ENCODE measurements at regions not wholly inside any gene's neighbourhood (a gene's known extent, or its start where the extent isn't known, plus 50 kb on each side); places are given as distances from the start of the nearest gene placed in this dataset.
"Not testable (repeated sequence)": the region's sequence is repeated elsewhere in the genome, so short reads cannot be mapped to it uniquely, and the experiment has no call there.

DNA sequence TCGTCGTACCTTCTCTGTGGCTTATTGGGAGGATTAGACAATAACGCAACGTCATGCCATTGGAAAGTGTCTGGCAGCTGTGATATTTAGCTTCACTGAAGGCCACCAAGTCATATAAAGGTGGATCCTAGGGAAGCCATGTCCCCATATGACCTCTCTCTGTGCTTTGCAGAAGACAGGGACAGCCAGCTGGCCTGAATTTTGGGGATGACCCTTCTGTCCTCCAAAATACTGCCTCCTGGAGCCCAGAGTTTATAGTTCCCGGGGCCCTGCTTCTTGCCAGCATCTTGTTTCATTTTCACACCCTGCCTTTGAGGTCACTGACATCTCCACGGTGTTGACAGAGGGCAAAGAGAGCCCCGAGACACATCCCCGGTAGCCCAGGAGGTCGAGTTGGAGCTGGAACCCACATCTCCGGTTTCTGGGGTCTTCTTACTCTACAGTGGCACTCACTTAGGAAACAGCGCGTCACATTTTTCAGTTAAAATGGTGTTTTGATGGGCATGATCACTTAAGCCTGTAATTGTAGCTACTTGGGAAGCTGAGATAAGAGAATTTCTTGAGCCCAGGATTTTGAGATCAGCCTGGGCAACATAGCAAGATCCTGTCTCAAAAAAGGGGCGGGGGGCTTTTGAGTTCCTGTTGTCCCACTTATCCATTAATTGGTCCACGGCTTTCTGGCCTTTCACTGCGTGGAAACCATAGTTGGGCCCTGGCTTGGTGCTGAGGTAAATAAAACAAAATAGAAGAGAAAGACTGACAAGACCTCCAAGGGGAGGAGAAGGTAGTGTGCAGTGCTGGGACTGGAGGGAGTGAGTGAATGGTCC, 101.1 kb downstream of the DDX1 start:
- Mint-ChIP-seq H3K9me3 (peaks cover 4% of the 10 kb centered on the region; the same call in 1 of the 2 replicates), H3K27ac (no peak overlapping the region)
- no peak for DNase-seq

DNA sequence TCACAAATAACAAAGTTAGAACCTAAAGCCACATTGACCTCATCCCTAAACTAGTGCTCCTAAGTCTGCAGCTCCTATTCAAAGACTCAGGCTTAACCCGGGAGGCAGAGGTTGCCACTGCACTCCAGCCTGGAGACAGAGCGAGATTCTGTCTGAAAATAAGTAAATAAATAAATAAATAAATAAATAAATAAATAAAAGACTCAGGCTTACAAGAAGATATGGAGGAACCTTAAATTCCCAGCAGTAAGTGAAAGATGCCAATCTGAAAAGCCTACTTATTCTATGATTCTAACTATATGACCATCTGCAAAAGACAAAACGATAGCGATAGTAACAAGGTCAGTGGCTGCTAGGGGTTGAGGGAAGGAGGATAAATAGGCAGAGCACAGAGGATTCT, 101.7 kb downstream of the DDX1 start:
- Mint-ChIP-seq H3K27ac (no peak overlapping the region), H3K4me3 (no peak overlapping the region), H3K27me3 (ENCODE audit: insufficient read depth) (peaks cover 14% of the 10 kb centered on the region), H3K9me3 (peaks cover 4% of the 10 kb centered on the region; the same call in 1 of the 2 replicates), H3K36me3 (ENCODE audit: low read depth) (no peaks in the 10 kb centered on the region), H3K4me1 (ENCODE audit: low read depth) (no peaks in the 10 kb centered on the region)
- TF ChIP-seq, protein P1, sequence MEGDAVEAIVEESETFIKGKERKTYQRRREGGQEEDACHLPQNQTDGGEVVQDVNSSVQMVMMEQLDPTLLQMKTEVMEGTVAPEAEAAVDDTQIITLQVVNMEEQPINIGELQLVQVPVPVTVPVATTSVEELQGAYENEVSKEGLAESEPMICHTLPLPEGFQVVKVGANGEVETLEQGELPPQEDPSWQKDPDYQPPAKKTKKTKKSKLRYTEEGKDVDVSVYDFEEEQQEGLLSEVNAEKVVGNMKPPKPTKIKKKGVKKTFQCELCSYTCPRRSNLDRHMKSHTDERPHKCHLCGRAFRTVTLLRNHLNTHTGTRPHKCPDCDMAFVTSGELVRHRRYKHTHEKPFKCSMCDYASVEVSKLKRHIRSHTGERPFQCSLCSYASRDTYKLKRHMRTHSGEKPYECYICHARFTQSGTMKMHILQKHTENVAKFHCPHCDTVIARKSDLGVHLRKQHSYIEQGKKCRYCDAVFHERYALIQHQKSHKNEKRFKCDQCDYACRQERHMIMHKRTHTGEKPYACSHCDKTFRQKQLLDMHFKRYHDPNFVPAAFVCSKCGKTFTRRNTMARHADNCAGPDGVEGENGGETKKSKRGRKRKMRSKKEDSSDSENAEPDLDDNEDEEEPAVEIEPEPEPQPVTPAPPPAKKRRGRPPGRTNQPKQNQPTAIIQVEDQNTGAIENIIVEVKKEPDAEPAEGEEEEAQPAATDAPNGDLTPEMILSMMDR (IDR thresholded peaks at IDR 0.05) = no peak
- no peak for DNase-seq

More for the DNA sequence above, 101.1 kb downstream of the DDX1 start:
- peaks cover 14% of the 10 kb centered on the region for H3K27me3 Mint-ChIP-seq (ENCODE audit: insufficient read depth)
- H3K36me3 Mint-ChIP-seq (ENCODE audit: low read depth) = no peaks in the 10 kb centered on the region
- H3K4me1 Mint-ChIP-seq (ENCODE audit: low read depth) = no peaks in the 10 kb centered on the region
- TF ChIP-seq, protein P1 (IDR thresholded peaks at IDR 0.05) = no peak
- no peak overlapping the region for H3K4me3 Mint-ChIP-seq

DNA sequence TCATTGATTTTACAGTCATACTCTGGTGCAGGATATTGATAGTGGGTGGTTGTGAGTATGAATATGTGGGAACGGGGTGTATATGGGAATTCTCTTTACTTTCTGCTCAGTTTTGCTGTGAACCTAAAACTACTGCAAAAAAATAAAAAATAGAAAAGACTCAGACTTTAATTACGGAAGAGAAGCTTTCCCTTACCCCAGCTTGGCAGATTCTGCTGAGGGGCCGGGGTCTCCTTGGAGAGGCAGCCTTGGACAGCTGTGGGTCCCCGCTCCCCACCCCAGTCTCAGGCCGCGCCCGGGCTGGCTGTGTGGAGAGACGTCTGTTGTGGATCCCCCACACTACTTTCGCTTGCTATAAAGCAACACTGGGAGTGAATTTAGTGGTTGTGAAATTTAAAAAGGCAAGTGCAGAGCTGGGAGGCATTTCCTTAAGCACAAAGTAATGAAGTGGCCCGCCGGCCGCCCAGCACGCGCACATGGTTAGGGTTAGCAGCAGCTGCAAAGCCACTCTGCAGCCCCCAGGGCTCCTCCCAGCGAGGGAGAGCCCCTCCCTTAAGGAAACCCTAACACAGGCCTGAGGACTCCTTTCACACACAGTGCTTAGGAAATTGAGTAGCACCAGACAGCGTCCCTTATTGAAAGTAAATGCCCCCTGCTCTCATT, 102.4 kb downstream of the DDX1 start:
- no peak overlapping the region for H3K27ac Mint-ChIP-seq
- no peaks in the 10 kb centered on the region for H3K4me1 Mint-ChIP-seq (ENCODE audit: low read depth)
- peaks cover 4% of the 10 kb centered on the region; the same call in 1 of the 2 replicates for H3K9me3 Mint-ChIP-seq
- TF ChIP-seq, protein P1 (IDR thresholded peaks at IDR 0.05) = no peak
- DNase-seq = no peak
- no peaks in the 10 kb centered on the region for H3K36me3 Mint-ChIP-seq (ENCODE audit: low read depth)
- peaks cover 9% of the 10 kb centered on the region for H3K27me3 Mint-ChIP-seq (ENCODE audit: insufficient read depth)
- no peak overlapping the region for H3K4me3 Mint-ChIP-seq

DNA sequence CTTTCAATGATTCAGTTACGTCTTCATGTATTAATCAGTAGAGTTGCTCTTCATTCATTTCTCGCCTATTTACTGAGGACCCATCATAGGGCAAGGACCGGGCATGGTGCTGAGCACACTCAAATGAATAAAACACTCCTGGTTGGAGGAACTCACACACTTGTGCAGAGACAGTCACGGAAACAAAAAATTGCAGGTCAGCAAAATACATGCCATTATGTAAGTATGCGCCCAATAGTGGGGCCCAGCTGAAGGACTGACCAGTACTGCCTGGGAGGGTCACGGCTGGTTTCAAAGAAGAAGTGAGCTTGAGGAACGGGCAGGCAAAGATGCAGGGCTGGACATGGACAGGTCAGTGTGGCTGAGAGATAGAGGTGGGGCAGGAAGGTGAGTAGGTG, 102.9 kb downstream of the DDX1 start:
- Mint-ChIP-seq H3K4me3 (no peak overlapping the region), H3K27ac (no peak overlapping the region), H3K27me3 (ENCODE audit: insufficient read depth) (peaks cover 5% of the 10 kb centered on the region; the same call in 1 of the 2 replicates), H3K9me3 (peaks cover 4% of the 10 kb centered on the region; the same call in 1 of the 2 replicates), H3K36me3 (ENCODE audit: low read depth) (no peaks in the 10 kb centered on the region), H3K4me1 (ENCODE audit: low read depth) (no peaks in the 10 kb centered on the region)
- no peak for DNase-seq
- TF ChIP-seq, protein P1 (IDR thresholded peaks at IDR 0.05) = no peak

DNA sequence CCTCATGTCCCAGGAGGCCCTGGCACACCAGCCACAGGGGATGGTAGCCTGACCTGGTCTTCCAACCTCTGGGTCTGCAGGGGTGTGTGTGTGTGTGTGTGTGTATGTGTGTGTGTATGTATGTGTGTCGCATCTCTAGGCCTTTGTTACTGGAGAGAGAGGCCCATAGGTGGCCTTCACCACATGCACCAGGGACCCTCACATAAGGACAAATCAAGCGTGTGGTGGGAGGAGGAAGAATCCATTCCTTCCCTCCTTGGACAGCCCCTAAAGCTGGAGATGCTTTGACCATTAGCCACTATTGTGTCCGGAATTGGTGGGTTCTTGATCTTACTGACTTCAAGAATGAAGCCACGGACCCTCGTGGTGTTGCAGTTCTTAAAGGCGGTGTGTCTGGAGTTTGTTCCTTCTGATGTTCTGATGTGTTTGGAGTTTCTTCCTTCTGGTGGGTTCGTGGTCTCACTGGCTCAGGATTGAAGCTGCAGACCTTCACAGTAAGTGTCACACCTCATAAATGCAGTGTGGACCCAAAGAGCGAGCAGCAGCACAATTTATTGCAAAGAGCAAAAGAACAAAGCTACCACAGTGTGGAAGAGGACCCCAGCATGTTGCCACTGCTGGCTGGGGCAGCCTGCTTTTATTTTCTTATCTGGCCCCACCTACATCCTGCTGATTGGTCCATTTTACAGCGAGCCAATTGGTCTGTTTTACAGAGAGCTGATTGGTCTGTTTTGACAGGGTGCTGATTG, 104.1 kb downstream of the DDX1 start:
- Mint-ChIP-seq H3K27ac (no peak overlapping the region), H3K36me3 (ENCODE audit: low read depth) (no peaks in the 10 kb centered on the region), H3K4me3 (no peak overlapping the region), H3K27me3 (ENCODE audit: insufficient read depth) (peaks cover 4% of the 10 kb centered on the region; the same call in 1 of the 2 replicates), H3K9me3 (peaks cover 4% of the 10 kb centered on the region; the same call in 1 of the 2 replicates), H3K4me1 (ENCODE audit: low read depth) (no peaks in the 10 kb centered on the region)
- TF ChIP-seq, protein P1 (IDR thresholded peaks at IDR 0.05) = no peak
- DNase-seq = no peak

DNA sequence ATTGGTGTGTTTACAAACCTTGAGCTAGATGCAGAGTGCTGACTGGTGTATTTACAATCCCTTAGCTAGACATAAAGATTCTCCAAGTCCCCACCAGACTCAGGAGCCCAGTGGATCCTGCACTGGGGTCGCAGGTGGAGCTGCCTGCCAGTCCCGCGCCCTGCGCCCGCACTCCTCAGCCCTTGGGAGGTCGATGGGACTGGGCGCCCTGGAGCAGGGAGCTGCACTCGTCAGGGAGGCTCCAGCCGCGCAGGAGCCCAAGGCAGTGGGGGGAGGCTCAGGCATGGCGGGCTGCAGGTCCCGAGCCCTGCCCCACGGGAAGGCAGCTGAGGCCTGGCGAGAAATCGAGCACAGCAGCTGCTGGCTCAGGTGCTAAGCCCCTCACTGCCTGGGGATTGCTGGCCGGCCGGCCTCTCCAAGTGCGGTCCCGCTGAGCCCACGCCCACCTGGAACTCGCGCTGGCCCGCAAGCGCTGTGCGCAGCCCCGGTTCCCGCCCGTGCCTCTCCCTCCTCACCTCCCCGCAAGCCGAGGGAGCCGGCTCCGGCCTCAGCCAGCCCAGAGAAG, 105.0 kb downstream of the DDX1 start:
- H3K4me3 Mint-ChIP-seq; H3K27me3 Mint-ChIP-seq (ENCODE audit: insufficient read depth); H3K36me3 Mint-ChIP-seq (ENCODE audit: low read depth); H3K9me3 Mint-ChIP-seq; DNase-seq; H3K27ac Mint-ChIP-seq; H3K4me1 Mint-ChIP-seq (ENCODE audit: low read depth): not testable (repeated sequence)
